CD14-positive monocyte (primary cell): ENCODE measurements at regions not wholly inside any gene's neighbourhood (a gene's known extent, or its start where the extent isn't known, plus 50 kb on each side); places are given as distances from the start of the nearest gene placed in this dataset.

Experiments
- DNase-seq, 3 donors: peaks; one replicate each; pipeline ENCODE4 v3.0.0-alpha.2; 2011 to 2022
- H2AFZ ChIP-seq: 2 replicates; pipeline ENCODE4 v1.6.0; 2012; ENCODE audit warnings: mild to moderate bottlenecking, low read depth, low read length, inconsistent platforms; ENCODE audit not compliant: insufficient read depth, poor library complexity, severe bottlenecking
- H3K27ac ChIP-seq, 2 donors: 1 replicate in 1 of 2; 2 replicates in 1 of 2; pipeline ENCODE4 v1.5.1; 2012 to 2013; ENCODE audit warnings: low read length in 2 of 2, control low read depth in 1 of 2, inconsistent platforms in 1 of 2, low read depth in 1 of 2, mild to moderate bottlenecking in 1 of 2
- H3K27me3 ChIP-seq, 2 donors: one replicate each; pipeline versions ENCODE4 v1.6.0 to v1.6.1; 2011 to 2013; ENCODE audit warnings: low read length in 2 of 2; ENCODE audit not compliant: control insufficient read depth in 2 of 2, insufficient read depth in 2 of 2
- H3K36me3 ChIP-seq, 2 donors: replicated peaks in 1 of 2; 1 replicate in 1 of 2; 2 replicates in 1 of 2; pipeline versions ENCODE4 v1.5.1 to v1.6.1; 2012 to 2013; ENCODE audit warnings: low read length in 2 of 2, control low read depth in 1 of 2, inconsistent platforms in 1 of 2, mild to moderate bottlenecking in 1 of 2; ENCODE audit not compliant: insufficient read depth in 2 of 2, control insufficient read depth in 1 of 2
- H3K4me1 ChIP-seq, 2 donors: 1 replicate in 1 of 2; 2 replicates in 1 of 2; pipeline versions ENCODE4 v1.5.1 to v1.6.1; 2012 to 2013; ENCODE audit warnings: low read length in 2 of 2, control low read depth in 1 of 2, inconsistent platforms in 1 of 2, mild to moderate bottlenecking in 1 of 2, moderate library complexity in 1 of 2; ENCODE audit not compliant: insufficient read depth in 2 of 2, control insufficient read depth in 1 of 2
- H3K4me2 ChIP-seq: replicated peaks from 2 replicates; pipeline ENCODE3; 2012; ENCODE audit warnings: low read length, moderate library complexity, mild to moderate bottlenecking; ENCODE audit not compliant: poor library complexity, severe bottlenecking; ENCODE audit errors: extremely low read depth
- H3K4me3 ChIP-seq, 3 experiments: fragments of 200-600 bp in 1 of 3; sonication (generic) in 1 of 3; replicated peaks in 1 of 3; 1 replicate in 2 of 3; 2 replicates in 1 of 3; pipeline ENCODE4 v1.5.1; 2011 to 2013; ENCODE audit warnings: low read length in 3 of 3, mild to moderate bottlenecking in 3 of 3, control low read depth in 2 of 3, low read depth in 2 of 3, inconsistent platforms in 1 of 3, moderate library complexity in 1 of 3
- H3K79me2 ChIP-seq: 2 replicates; pipeline ENCODE4 v1.6.0; 2012; ENCODE audit warnings: mild to moderate bottlenecking, control low read depth, inconsistent platforms, low read length, moderate library complexity; ENCODE audit not compliant: insufficient read depth
- H3K9ac ChIP-seq: 2 replicates; pipeline ENCODE4 v1.6.0; 2017; ENCODE audit warnings: low read length, mild to moderate bottlenecking; ENCODE audit not compliant: insufficient read depth, poor library complexity, severe bottlenecking
- H3K9me3 ChIP-seq, 2 donors: replicated peaks in 1 of 2; 1 replicate in 1 of 2; 2 replicates in 1 of 2; pipeline versions ENCODE4 v1.5.1 to v1.6.1; 2012 to 2013; ENCODE audit warnings: low read length in 2 of 2, control low read depth in 1 of 2; ENCODE audit not compliant: control insufficient read depth in 1 of 2, insufficient read depth in 1 of 2
- H4K20me1 ChIP-seq: 2 replicates; pipeline ENCODE4 v1.6.0; 2012; ENCODE audit warnings: mild to moderate bottlenecking, low read length, control low read depth, moderate library complexity; ENCODE audit not compliant: insufficient read depth
- H3K27ac Mint-ChIP-seq, 7 donors: one replicate each; pipeline ENCODE4 v1.8.0; 2020; ENCODE audit warnings: mild to moderate bottlenecking in 7 of 7, mixed read lengths in 7 of 7, moderate library complexity in 6 of 7, inconsistent platforms in 2 of 7
- H3K27me3 Mint-ChIP-seq, 3 donors: one replicate each; pipeline ENCODE4 v1.8.0; 2021 to 2022; ENCODE audit warnings: low read depth in 3 of 3, mild to moderate bottlenecking in 3 of 3, mixed read lengths in 3 of 3, moderate library complexity in 3 of 3, inconsistent platforms in 1 of 3
- H3K36me3 Mint-ChIP-seq, 2 donors: one replicate each; pipeline ENCODE4 v1.8.0; 2020; ENCODE audit warnings: mixed read lengths in 2 of 2, inconsistent platforms in 1 of 2, mild to moderate bottlenecking in 1 of 2
- H3K4me1 Mint-ChIP-seq: one replicate; pipeline ENCODE4 v1.8.0; 2020; ENCODE audit warnings: mild to moderate bottlenecking, mixed read lengths
- H3K4me3 Mint-ChIP-seq, 2 donors: one replicate each; pipeline ENCODE4 v1.8.0; 2020; ENCODE audit warnings: mild to moderate bottlenecking in 2 of 2, mixed read lengths in 2 of 2, moderate library complexity in 1 of 2
- H3K9me3 Mint-ChIP-seq, 7 donors: one replicate each; pipeline ENCODE4 v1.8.0; 2020 to 2022; ENCODE audit warnings: mixed read lengths in 7 of 7, mild to moderate bottlenecking in 6 of 7, moderate library complexity in 6 of 7, inconsistent platforms in 2 of 7
- WGBS: methylation state at CpG from one replicate; pipeline ENCODE4 v1.1.5; 2013; ENCODE audit warnings: missing lambda C conversion rate; ENCODE audit not compliant: insufficient coverage; 5-methylcytosine and 5-hydroxymethylcytosine counted together
- intact Hi-C, 2 donors: fragments of 100-400 bp; cut with micrococcal nuclease; formaldehyde crosslinking; loops; one replicate each; pipeline versions ENCODE4 v1.15.0 to v1.15.1; 2023
- TF ChIP-seq, protein P1 (sequence below): fragments of 200-600 bp; IDR thresholded peaks from one replicate; pipeline ENCODE4 v1.8.0; 2022; ENCODE audit warnings: antibody characterized with exemption, mild to moderate bottlenecking

DNA sequence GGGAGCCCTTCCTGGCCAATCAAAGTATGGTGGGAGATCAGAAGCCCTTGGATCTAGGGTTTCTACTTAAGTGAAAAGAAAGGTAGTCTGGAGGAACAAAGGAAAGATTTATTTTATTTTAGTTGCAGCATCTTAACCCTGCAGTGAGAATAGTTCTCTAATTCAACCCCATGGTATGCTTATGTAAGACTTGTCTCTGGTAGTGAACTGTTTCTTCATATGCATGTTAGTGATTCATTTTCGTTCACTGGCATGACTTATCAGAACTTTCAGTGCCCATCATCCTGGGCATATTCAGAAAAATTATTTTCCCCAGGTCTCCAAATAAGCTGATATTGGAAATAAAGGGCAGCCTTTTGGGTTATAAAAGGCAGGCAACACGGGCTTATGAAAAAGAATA, 1058.8 kb downstream of the NLGN4Y start:
- TF ChIP-seq, protein P1, sequence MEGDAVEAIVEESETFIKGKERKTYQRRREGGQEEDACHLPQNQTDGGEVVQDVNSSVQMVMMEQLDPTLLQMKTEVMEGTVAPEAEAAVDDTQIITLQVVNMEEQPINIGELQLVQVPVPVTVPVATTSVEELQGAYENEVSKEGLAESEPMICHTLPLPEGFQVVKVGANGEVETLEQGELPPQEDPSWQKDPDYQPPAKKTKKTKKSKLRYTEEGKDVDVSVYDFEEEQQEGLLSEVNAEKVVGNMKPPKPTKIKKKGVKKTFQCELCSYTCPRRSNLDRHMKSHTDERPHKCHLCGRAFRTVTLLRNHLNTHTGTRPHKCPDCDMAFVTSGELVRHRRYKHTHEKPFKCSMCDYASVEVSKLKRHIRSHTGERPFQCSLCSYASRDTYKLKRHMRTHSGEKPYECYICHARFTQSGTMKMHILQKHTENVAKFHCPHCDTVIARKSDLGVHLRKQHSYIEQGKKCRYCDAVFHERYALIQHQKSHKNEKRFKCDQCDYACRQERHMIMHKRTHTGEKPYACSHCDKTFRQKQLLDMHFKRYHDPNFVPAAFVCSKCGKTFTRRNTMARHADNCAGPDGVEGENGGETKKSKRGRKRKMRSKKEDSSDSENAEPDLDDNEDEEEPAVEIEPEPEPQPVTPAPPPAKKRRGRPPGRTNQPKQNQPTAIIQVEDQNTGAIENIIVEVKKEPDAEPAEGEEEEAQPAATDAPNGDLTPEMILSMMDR = no peak
- Histone ChIP-seq H4K20me1 (no peaks in the 10 kb centered on the region), H3K4me2 (no peak overlapping the region), H3K9me3 (no peaks in the 10 kb centered on the region), H3K79me2 (no peaks in the 10 kb centered on the region), H3K4me1 (no peaks in the 10 kb centered on the region), H3K36me3 (no peaks in the 10 kb centered on the region), H3K4me3 (no peak overlapping the region), H3K27me3 (no peaks in the 10 kb centered on the region), H2AFZ (no peak overlapping the region), H3K9ac (no peak overlapping the region), H3K27ac (no peak overlapping the region)
- Mint-ChIP-seq H3K36me3 (no peaks in the 10 kb centered on the region), H3K9me3 (peaks cover 0 to 3% (median 0%) of the 10 kb centered on the region in 7 donors), H3K27ac (no peak overlapping the region), H3K4me1 (no peaks in the 10 kb centered on the region), H3K4me3 (no peak overlapping the region), H3K27me3 (no peaks in the 10 kb centered on the region)
- no peak for DNase-seq
- WGBS = no CpG with 5 or more reads among the region's 2 CpGs
- intact Hi-C loops = no loop called here

DNA sequence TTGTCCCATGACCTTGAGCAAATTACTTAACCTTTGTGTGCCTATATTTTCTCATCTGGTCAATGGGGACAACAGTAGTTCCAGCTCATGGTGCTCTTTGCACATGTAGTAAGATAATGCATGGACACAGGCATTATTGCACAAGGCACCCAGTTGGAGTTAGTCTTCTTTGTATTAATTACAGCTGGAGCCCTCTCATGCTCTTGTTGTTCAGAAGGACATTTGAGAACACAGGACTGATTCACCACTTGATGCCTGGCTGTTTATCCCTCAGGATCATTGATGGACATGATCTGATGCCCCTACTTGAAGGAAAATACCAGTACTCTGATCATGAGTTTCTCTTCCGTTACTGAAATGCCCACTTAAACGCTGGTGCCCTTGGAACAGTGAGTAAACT, 1068.6 kb downstream of the NLGN4Y start:
- Mint-ChIP-seq H3K4me3 (no peak overlapping the region), H3K9me3 (peaks cover 0 to 2% (median 0%) of the 10 kb centered on the region in 7 donors), H3K27me3 (no peaks in the 10 kb centered on the region), H3K4me1 (no peaks in the 10 kb centered on the region), H3K27ac (no peak overlapping the region), H3K36me3 (no peaks in the 10 kb centered on the region)
- WGBS = no CpG with 5 or more reads among the region's 2 CpGs
- Histone ChIP-seq H3K4me2 (no peak overlapping the region), H3K9ac (no peak overlapping the region), H3K9me3 (no peaks in the 10 kb centered on the region), H3K4me1 (no peaks in the 10 kb centered on the region), H3K4me3 (no peak overlapping the region), H3K79me2 (no peaks in the 10 kb centered on the region), H3K27me3 (no peaks in the 10 kb centered on the region), H4K20me1 (no peaks in the 10 kb centered on the region), H3K27ac (no peak overlapping the region), H3K36me3 (no peaks in the 10 kb centered on the region), H2AFZ (no peak overlapping the region)
- intact Hi-C loops = no loop called here
- DNase-seq = no peak
- TF ChIP-seq, protein P1 = no peak
